ENCODE measurements at regions not wholly inside any gene's neighbourhood (a gene's known extent, or its start where the extent isn't known, plus 50 kb on each side); places are given as distances from the start of the nearest gene placed in this dataset.

GRCh38 chr6:30826961-30827342 lies 57.4 kb upstream of the DDR1 start:
- Histone ChIP-seq H3K4me3 (ENCODE audit: low read length) (no peak overlapping the region), H3K36me3 (ENCODE audit: control insufficient read depth in 2 of 3, insufficient read depth in 3 of 3, low read length in 3 of 3) (peaks cover 0 to 22% (median 0%) of the 10 kb centered on the region in 3 experiments), H3K27me3 (ENCODE audit: control insufficient read depth in 2 of 2, insufficient read depth in 2 of 2, low read length in 2 of 2) (no peaks in the 10 kb centered on the region), H3K4me1 (ENCODE audit: control insufficient read depth in 2 of 2, insufficient read depth in 2 of 2, low read length in 2 of 2) (peaks cover 36 to 45% of the 10 kb centered on the region in 2 donors), H3K9me3 (ENCODE audit: control insufficient read depth in 2 of 3, low read length in 3 of 3) (no peaks in the 10 kb centered on the region), H3K27ac (ENCODE audit: low read depth, low read length) (peak overlapping the region; percentile 52)
- ATAC-seq (no peak), DNase-seq (no peak)
- Mint-ChIP-seq H3K27ac (peak overlapping the region in 8 of 9 donors; percentile 66 to 99 (median 96)), H3K27me3 (no peaks in the 10 kb centered on the region), H3K4me3 (peak overlapping the region; percentile 42 to 96 (median 80)), H3K36me3 (peaks cover 5 to 36% (median 17%) of the 10 kb centered on the region in 5 donors), H3K9me3 (no peaks in the 10 kb centered on the region), H3K4me1 (peaks cover 53 to 97% (median 87%) of the 10 kb centered on the region in 7 donors)
- ChIA-PET POLR2A (interaction anchor here (0.8 to 1.8 kb wide), 5 partner anchors 31 to 260 kb away, joined by 3 to 7 read pairs (median 5); no protein-coding TSS in a partner anchor), CTCF (interaction anchor here (0.5 to 14.8 kb wide), 11 partner anchors 14 to 262 kb away, joined by 3 to 172 read pairs (median 3); partner anchors contain the start of genes DDR1 and VARS2)
- intact Hi-C loops (cut with micrococcal nuclease): loop anchor here in 1 of 2 donors (5.0 kb wide), 1 partner anchor 145 kb away; no protein-coding TSS in a partner anchor

GRCh38 chr6:30824698-30825097 lies 59.6 kb upstream of the DDR1 start:
- Histone ChIP-seq H3K27me3 (ENCODE audit: control insufficient read depth in 2 of 2, insufficient read depth in 2 of 2, low read length in 2 of 2) (no peaks in the 10 kb centered on the region), H3K4me3 (ENCODE audit: low read length) (no peak overlapping the region), H3K27ac (ENCODE audit: low read depth, low read length) (no peak overlapping the region), H3K36me3 (ENCODE audit: control insufficient read depth in 2 of 3, insufficient read depth in 3 of 3, low read length in 3 of 3) (peaks cover 0 to 22% (median 0%) of the 10 kb centered on the region in 3 experiments), H3K9me3 (ENCODE audit: control insufficient read depth in 2 of 3, low read length in 3 of 3) (no peaks in the 10 kb centered on the region), H3K4me1 (ENCODE audit: control insufficient read depth in 2 of 2, insufficient read depth in 2 of 2, low read length in 2 of 2) (peaks cover 27 to 34% of the 10 kb centered on the region in 2 donors)
- ChIA-PET POLR2A (no interaction called here), CTCF (interaction anchor here (1.0 to 14.8 kb wide), 3 partner anchors 56 to 263 kb away, joined by 4 to 172 read pairs (median 5); partner anchors contain the start of gene DDR1)
- H3K27me3 Mint-ChIP-seq: no peaks in the 10 kb centered on the region
- intact Hi-C loops (cut with micrococcal nuclease): loop anchor here in 1 of 2 donors (5.0 kb wide), 1 partner anchor 142 kb away; no protein-coding TSS in a partner anchor
- H3K9me3 Mint-ChIP-seq: no peaks in the 10 kb centered on the region
- peak overlapping the region in 8 of 9 donors; percentile 21 to 99 (median 67) for H3K27ac Mint-ChIP-seq
- H3K4me3 Mint-ChIP-seq: peak overlapping the region in 5 of 10 donors; percentile 37 to 49 (median 38)
- DNase-seq (no peak), ATAC-seq (no peak)
- H3K4me1 Mint-ChIP-seq: peaks cover 37 to 92% (median 85%) of the 10 kb centered on the region in 7 donors
- peaks cover 0 to 41% (median 16%) of the 10 kb centered on the region in 5 donors for H3K36me3 Mint-ChIP-seq

- peaks cover 0 to 22% (median 0%) of the 10 kb centered on the region in 3 experiments for H3K36me3 ChIP-seq (ENCODE audit: control insufficient read depth in 2 of 3, insufficient read depth in 3 of 3, low read length in 3 of 3)
- H3K4me1 ChIP-seq (ENCODE audit: control insufficient read depth in 2 of 2, insufficient read depth in 2 of 2, low read length in 2 of 2): peaks cover 22 to 23% of the 10 kb centered on the region in 2 donors
- ChIA-PET CTCF (interaction anchor here (1.2 to 14.8 kb wide), 5 partner anchors 11 to 264 kb away, joined by 5 to 172 read pairs (median 8); partner anchors contain the start of genes DDR1 and IER3), POLR2A (interaction anchor here (0.7 kb wide), 2 partner anchors 66 to 269 kb away, joined by 3 to 4 read pairs; no protein-coding TSS in a partner anchor)
- Mint-ChIP-seq H3K4me3 (peak overlapping the region in 4 of 10 donors; percentile 13 to 54 (median 39)), H3K36me3 (peaks cover 0 to 47% (median 17%) of the 10 kb centered on the region in 5 donors), H3K27ac (peak overlapping the region in 8 of 9 donors; percentile 36 to 99 (median 72)), H3K9me3 (no peaks in the 10 kb centered on the region), H3K4me1 (peaks cover 34 to 87% (median 84%) of the 10 kb centered on the region in 7 donors), H3K27me3 (no peaks in the 10 kb centered on the region)
- H3K4me3 ChIP-seq (ENCODE audit: low read length): no peak overlapping the region
- H3K9me3 ChIP-seq (ENCODE audit: control insufficient read depth in 2 of 3, low read length in 3 of 3): no peaks in the 10 kb centered on the region
- DNase-seq (no peak), ATAC-seq (no peak)
- H3K27ac ChIP-seq (ENCODE audit: low read depth, low read length): peak overlapping the region; percentile 20
- intact Hi-C loops (cut with micrococcal nuclease): no loop called here
- no peaks in the 10 kb centered on the region for H3K27me3 ChIP-seq (ENCODE audit: control insufficient read depth in 2 of 2, insufficient read depth in 2 of 2, low read length in 2 of 2)
These were observed 60.8 kb upstream of the DDR1 start for GRCh38 chr6:30823534-30823865.

GRCh38 chr6:30821862-30822784 lies 62.2 kb upstream of the DDR1 start:
- peak; percentile 52 for ATAC-seq
- DNase-seq: peak in 2 of 9 donors; percentile 24 to 43
- H3K36me3 ChIP-seq (ENCODE audit: control insufficient read depth in 2 of 3, insufficient read depth in 3 of 3, low read length in 3 of 3): peaks cover 0 to 15% (median 0%) of the 10 kb centered on the region in 3 experiments
- peak overlapping the region; percentile 39 to 99 (median 75) for H3K27ac Mint-ChIP-seq
- H3K4me1 Mint-ChIP-seq: peaks cover 31 to 85% (median 77%) of the 10 kb centered on the region in 7 donors
- peaks cover 9 to 13% of the 10 kb centered on the region in 2 donors for H3K4me1 ChIP-seq (ENCODE audit: control insufficient read depth in 2 of 2, insufficient read depth in 2 of 2, low read length in 2 of 2)
- intact Hi-C loops (cut with micrococcal nuclease): no loop called here
- POLR2A ChIA-PET: interaction anchor here (0.5 to 2.8 kb wide), 12 partner anchors 9 to 281 kb away, joined by 3 to 12 read pairs (median 4); partner anchors contain the start of gene FLOT1
- peaks cover 0 to 50% (median 19%) of the 10 kb centered on the region in 5 donors for H3K36me3 Mint-ChIP-seq
- no peaks in the 10 kb centered on the region for H3K27me3 ChIP-seq (ENCODE audit: control insufficient read depth in 2 of 2, insufficient read depth in 2 of 2, low read length in 2 of 2)
- peaks cover 0 to 2% (median 0%) of the 10 kb centered on the region in 11 donors for H3K9me3 Mint-ChIP-seq
- no peaks in the 10 kb centered on the region for H3K27me3 Mint-ChIP-seq
- H3K4me3 ChIP-seq (ENCODE audit: low read length): no peak overlapping the region
- H3K27ac ChIP-seq (ENCODE audit: low read depth, low read length): peak overlapping the region; percentile 6
- CTCF ChIA-PET: interaction anchor here (0.6 to 2.8 kb wide), 14 partner anchors 9 to 265 kb away, joined by 3 to 14 read pairs (median 6); partner anchors contain the start of genes DDR1 and IER3
- peak overlapping the region in 1 of 10 donors; percentile 22 for H3K4me3 Mint-ChIP-seq
- H3K9me3 ChIP-seq (ENCODE audit: control insufficient read depth in 2 of 3, low read length in 3 of 3): no peaks in the 10 kb centered on the region

- intact Hi-C loops (cut with micrococcal nuclease): no loop called here
- Histone ChIP-seq H3K9me3 (ENCODE audit: control insufficient read depth in 2 of 3, low read length in 3 of 3) (no peaks in the 10 kb centered on the region), H3K36me3 (ENCODE audit: control insufficient read depth in 2 of 3, insufficient read depth in 3 of 3, low read length in 3 of 3) (peaks cover 0 to 11% (median 0%) of the 10 kb centered on the region in 3 experiments), H3K4me3 (ENCODE audit: low read length) (no peak overlapping the region), H3K27me3 (ENCODE audit: control insufficient read depth in 2 of 2, insufficient read depth in 2 of 2, low read length in 2 of 2) (no peaks in the 10 kb centered on the region), H3K27ac (ENCODE audit: low read depth, low read length) (no peak overlapping the region), H3K4me1 (ENCODE audit: control insufficient read depth in 2 of 2, insufficient read depth in 2 of 2, low read length in 2 of 2) (peaks cover 4 to 7% of the 10 kb centered on the region in 2 donors)
- ChIA-PET CTCF (interaction anchor here (0.7 to 2.8 kb wide), 11 partner anchors 7 to 1098 kb away, joined by 3 to 14 read pairs (median 3); partner anchors contain the start of gene VARS2), POLR2A (interaction anchor here (0.6 to 2.3 kb wide), 8 partner anchors 8 to 269 kb away, joined by 3 to 7 read pairs (median 4); no protein-coding TSS in a partner anchor)
- peak overlapping the region in 1 of 10 donors; percentile 37 for H3K4me3 Mint-ChIP-seq
- no peak for ATAC-seq
- peaks cover 0 to 54% (median 24%) of the 10 kb centered on the region in 5 donors for H3K36me3 Mint-ChIP-seq
- DNase-seq: no peak
- no peaks in the 10 kb centered on the region for H3K27me3 Mint-ChIP-seq
- peaks cover 0 to 5% (median 0%) of the 10 kb centered on the region in 11 donors for H3K9me3 Mint-ChIP-seq
- peaks cover 30 to 81% (median 73%) of the 10 kb centered on the region in 7 donors for H3K4me1 Mint-ChIP-seq
- H3K27ac Mint-ChIP-seq: peak overlapping the region; percentile 24 to 90 (median 82)
These were observed 64.1 kb upstream of the DDR1 start for GRCh38 chr6:30820193-30820592.
